ENCODE measurements at regions not wholly inside any gene's neighbourhood (a gene's known extent, or its start where the extent isn't known, plus 50 kb on each side); places are given as distances from the start of the nearest gene placed in this dataset.

GRCh38 chr12:89073027-89073398 lies 279.3 kb downstream of the DUSP6 start:
- intact Hi-C loops (cut with micrococcal nuclease), result no loop called here

DNA sequence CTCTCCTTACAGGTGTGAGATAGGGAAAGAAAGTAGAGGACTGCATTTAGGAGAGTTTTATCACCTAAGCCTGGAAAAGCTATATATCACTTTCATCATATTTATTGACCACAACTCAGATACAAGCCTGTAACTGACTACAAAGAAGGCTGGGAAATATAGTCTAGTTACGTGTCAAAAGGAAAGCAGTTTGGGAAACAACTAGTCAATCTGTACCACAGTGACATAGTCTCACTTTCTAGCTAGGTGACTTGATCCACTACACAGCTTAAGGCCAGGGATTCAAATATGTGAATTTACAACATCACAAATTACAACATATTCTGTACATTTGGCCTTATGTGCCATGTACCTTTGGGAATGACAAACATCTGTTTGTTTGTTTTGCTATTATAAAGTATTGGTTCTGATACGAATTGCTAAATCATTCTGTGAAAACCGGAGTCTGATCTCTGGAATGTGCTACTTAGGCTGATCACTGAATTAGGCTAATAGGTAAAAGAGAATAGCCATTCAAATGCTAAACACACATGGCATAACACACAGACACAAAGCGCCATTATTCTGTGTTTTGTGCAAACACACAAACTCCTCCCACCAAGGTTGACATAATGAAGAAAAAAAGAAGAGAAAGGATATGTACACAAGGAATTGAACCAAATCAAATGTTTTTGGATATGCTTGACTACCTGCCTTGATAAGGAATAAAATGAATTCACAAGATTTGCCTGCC lies 279.8 kb downstream of the DUSP6 start:
- intact Hi-C loops (cut with micrococcal nuclease), result no loop called here

DNA sequence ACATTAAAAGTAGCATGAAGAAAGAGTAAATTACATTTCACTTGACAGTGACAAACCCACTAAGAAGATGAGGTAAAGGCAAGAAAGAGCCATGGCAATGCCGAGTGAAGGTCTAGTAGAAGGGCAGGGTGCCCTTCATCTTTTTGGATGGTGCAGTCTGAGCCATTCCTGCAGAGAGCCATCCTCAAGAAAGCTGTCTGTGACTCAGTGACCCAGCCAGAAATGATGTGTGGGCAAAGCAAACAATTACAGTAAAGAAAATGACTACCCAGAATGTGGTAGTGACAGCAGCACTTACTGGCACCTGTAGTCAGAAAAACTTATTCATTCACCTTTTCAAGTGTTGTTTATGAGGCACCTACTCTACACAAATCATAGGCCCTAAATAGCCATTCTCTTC lies 281.7 kb downstream of the DUSP6 start:
- intact Hi-C loops (cut with micrococcal nuclease), result no loop called here

DNA sequence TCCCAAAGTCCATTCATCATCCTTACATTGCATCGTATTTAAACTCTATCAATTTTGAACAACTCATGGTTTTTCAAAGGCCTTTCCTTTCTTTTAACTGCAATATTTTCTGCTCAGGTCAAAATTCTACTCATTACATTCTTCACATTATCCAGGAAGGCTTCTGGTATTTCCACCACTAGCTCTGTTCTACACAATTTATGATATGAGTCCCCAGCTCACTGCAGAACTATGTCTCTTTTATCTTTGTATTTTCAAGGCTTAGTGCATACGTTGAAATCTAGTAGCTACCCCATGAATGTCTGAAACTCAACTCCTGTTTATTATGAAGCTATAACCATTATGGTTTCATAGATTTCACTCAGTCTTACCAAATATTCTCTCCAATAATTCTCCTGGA lies 282.9 kb downstream of the DUSP6 start:
- intact Hi-C loops (cut with micrococcal nuclease), result no loop called here

GRCh38 chr12:89067421-89068187 lies 284.7 kb downstream of the DUSP6 start:
- intact Hi-C loops (cut with micrococcal nuclease), result no loop called here

DNA sequence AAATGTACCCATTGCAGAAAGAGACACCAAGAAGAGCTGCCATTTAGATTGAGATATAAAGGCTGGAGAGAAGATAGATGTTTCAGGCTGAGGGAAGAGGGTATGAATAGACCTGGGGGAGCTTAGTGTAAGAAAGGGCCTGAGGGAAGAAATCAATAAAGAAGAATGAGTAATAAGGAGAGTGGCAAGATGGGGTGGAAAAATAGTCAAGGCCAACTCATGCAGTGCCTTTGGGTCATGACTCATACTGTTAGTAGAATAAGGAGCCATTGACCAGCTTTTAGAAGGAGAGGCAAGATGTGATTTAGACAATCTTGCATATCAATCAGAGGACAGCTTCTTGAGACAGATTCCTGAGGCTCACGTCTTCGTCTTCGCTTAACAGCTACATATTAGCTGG lies 287.5 kb downstream of the DUSP6 start:
- intact Hi-C loops (cut with micrococcal nuclease), result loop anchor here (5.0 kb wide), 1 partner anchor 38 kb away; no protein-coding TSS in a partner anchor

GRCh38 chr12:89064151-89064550 lies 288.1 kb downstream of the DUSP6 start:
- intact Hi-C loops (cut with micrococcal nuclease), result loop anchor here (5.0 kb wide), 1 partner anchor 38 kb away; no protein-coding TSS in a partner anchor

- intact Hi-C loops (cut with micrococcal nuclease), result loop anchor here (5.0 kb wide), 1 partner anchor 39 kb away; no protein-coding TSS in a partner anchor
Observed at GRCh38 chr12:89062996-89063395, 289.3 kb downstream of the DUSP6 start.

- intact Hi-C loops (cut with micrococcal nuclease), result loop anchor here (5.0 to 10.0 kb wide), 2 partner anchors 42 to 705 kb away; no protein-coding TSS in a partner anchor
Observed at GRCh38 chr12:89059721-89060541, 292.4 kb downstream of the DUSP6 start.

GRCh38 chr12:89059056-89059455 lies 293.2 kb downstream of the DUSP6 start:
- intact Hi-C loops (cut with micrococcal nuclease), result loop anchor here (10.0 kb wide), 1 partner anchor 706 kb away; no protein-coding TSS in a partner anchor

- intact Hi-C loops (cut with micrococcal nuclease), result loop anchor here (10.0 kb wide), 1 partner anchor 706 kb away; no protein-coding TSS in a partner anchor
Observed at GRCh38 chr12:89058402-89058801, 293.9 kb downstream of the DUSP6 start.

GRCh38 chr12:89053817-89054216 lies 298.5 kb downstream of the DUSP6 start:
- intact Hi-C loops (cut with micrococcal nuclease), result loop anchor here (5.0 to 10.0 kb wide), 2 partner anchors 83 to 711 kb away; no protein-coding TSS in a partner anchor

GRCh38 chr12:89051065-89051677 lies 301.1 kb downstream of the DUSP6 start:
- intact Hi-C loops (cut with micrococcal nuclease), result loop anchor here (1.0 to 10.0 kb wide), 11 partner anchors 12 to 714 kb away; partner anchors contain the start of genes DUSP6 and GALNT4

GRCh38 chr12:89047856-89048418 lies 304.4 kb downstream of the DUSP6 start:
- intact Hi-C loops (cut with micrococcal nuclease), result no loop called here

- intact Hi-C loops (cut with micrococcal nuclease), result loop anchor here (5.0 kb wide), 1 partner anchor 666 kb away; the partner anchor contains the start of gene ATP2B1
Observed at GRCh38 chr12:89041078-89041477, 311.2 kb downstream of the DUSP6 start.

- intact Hi-C loops (cut with micrococcal nuclease), result loop anchor here (1.0 to 5.0 kb wide), 10 partner anchors 21 to 822 kb away; partner anchors contain the start of genes ATP2B1, DUSP6 and POC1B
Observed at GRCh38 chr12:89040146-89040964, 311.9 kb downstream of the DUSP6 start.

GRCh38 chr12:89038831-89039512 lies 313.3 kb downstream of the DUSP6 start:
- intact Hi-C loops (cut with micrococcal nuclease), result loop anchor here (1.0 kb wide), 1 partner anchor 12 kb away; no protein-coding TSS in a partner anchor

DNA sequence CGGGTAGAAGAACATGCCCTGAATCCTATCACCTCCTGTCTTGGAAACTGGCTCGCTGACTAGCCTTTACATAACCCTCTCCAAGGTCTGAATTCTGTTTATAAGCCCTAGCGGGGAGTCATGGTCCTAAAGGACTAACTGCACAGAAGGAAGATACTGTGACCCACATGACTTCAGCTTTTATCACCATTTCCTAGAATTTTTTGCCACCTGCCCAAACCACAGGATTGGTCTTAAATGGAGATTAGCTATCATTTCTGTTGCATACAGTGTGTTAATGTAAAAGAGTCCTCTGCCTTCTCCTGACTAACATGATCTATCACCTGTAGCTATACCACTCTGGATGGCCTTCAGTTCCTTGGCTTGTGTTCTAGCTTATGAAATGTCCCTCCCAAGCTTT lies 319.2 kb downstream of the DUSP6 start:
- intact Hi-C loops (cut with micrococcal nuclease), result no loop called here

- intact Hi-C loops (cut with micrococcal nuclease), result no loop called here
Observed at GRCh38 chr12:89029961-89030360, 322.3 kb downstream of the DUSP6 start.
